ENCODE measurements at regions not wholly inside any gene's neighbourhood (a gene's known extent, or its start where the extent isn't known, plus 50 kb on each side); places are given as distances from the start of the nearest gene placed in this dataset.

GRCh38 chr7:145876376-145876775 lies 240.2 kb upstream of the CNTNAP2 start:
- DNase-seq (ENCODE audit: extremely low read depth, low read depth), result no peak
- no peak for TF ChIP-seq CTCF (IDR thresholded peaks at IDR 0.05; ENCODE audit: low read depth, low read length)

- no peak for TF ChIP-seq CTCF (IDR thresholded peaks at IDR 0.05; ENCODE audit: low read depth, low read length)
- DNase-seq (ENCODE audit: extremely low read depth, low read depth), result no peak
Observed at GRCh38 chr7:145875267-145875666, 241.3 kb upstream of the CNTNAP2 start.

GRCh38 chr7:145868935-145869334 lies 247.7 kb upstream of the CNTNAP2 start:
- no peak for DNase-seq (ENCODE audit: extremely low read depth, low read depth)
- TF ChIP-seq CTCF (IDR thresholded peaks at IDR 0.05; ENCODE audit: low read depth, low read length), result no peak

GRCh38 chr7:145862212-145862611 lies 254.4 kb upstream of the CNTNAP2 start:
- TF ChIP-seq CTCF (IDR thresholded peaks at IDR 0.05; ENCODE audit: low read depth, low read length), result no peak
- no peak for DNase-seq (ENCODE audit: extremely low read depth, low read depth)

DNA sequence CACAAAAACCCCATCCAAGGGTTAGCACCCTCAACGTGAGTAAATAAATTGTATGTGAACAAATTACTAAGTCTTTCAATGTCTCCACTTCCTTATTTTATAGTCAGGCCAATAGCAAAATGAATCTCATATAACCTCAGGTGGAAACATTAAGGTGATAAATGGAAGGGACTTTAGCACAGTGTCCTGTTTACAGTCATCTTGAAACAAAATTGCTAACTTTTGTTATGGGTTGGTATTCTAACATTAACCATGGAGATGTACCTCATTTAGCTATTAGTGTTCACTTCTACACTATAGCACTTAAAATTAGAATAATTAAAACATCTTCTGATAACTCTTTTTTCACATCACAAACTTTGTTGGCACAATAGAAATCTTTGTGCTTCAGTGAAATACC lies 255.8 kb upstream of the CNTNAP2 start:
- TF ChIP-seq CTCF (IDR thresholded peaks at IDR 0.05; ENCODE audit: low read depth, low read length), result no peak
- no peak for DNase-seq (ENCODE audit: extremely low read depth, low read depth)

- no peak for DNase-seq (ENCODE audit: extremely low read depth, low read depth)
- TF ChIP-seq CTCF (IDR thresholded peaks at IDR 0.05; ENCODE audit: low read depth, low read length), result no peak
Observed at GRCh38 chr7:145850636-145851035, 266.0 kb upstream of the CNTNAP2 start.

DNA sequence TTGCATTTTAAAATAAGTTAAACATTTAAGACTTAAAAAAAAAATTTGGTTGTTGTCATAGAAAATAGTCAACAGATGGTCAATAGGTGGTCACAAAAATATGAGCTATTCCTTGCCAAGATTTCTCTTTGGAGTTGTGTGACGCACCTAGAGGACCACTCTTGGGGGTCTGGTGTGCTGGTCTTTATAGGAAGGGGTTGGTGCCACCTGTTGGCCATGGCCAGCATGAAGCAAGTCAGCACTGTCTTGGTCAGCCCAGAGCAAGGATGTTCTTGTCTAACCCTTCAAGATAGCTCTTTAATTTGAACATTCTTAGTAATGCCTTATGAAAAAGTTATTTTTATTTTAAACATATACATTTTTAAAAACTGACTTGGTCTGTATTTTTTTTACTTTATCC lies 267.9 kb upstream of the CNTNAP2 start:
- no peak for DNase-seq (ENCODE audit: extremely low read depth, low read depth)
- no peak for TF ChIP-seq CTCF (IDR thresholded peaks at IDR 0.05; ENCODE audit: low read depth, low read length)

Measured in AG09319 (cell line).